ENCODE measurements at regions not wholly inside any gene's neighbourhood (a gene's known extent, or its start where the extent isn't known, plus 50 kb on each side); places are given as distances from the start of the nearest gene placed in this dataset.
A peak's percentile ranks its signal among the peaks of the same experiment; 100 is the strongest.

- H3K27me3 ChIP-seq (ENCODE audit: insufficient read depth, low read depth, severe bottlenecking) = no peaks in the 10 kb centered on the region
- no peak for DNase-seq
- no peak for TF ChIP-seq CTCF (IDR thresholded peaks at IDR 0.05; ENCODE audit: low read depth, low read length)
- H3K4me3 ChIP-seq (ENCODE audit: low read depth, low read length) = no peak overlapping the region
- H3K36me3 ChIP-seq = no peaks in the 10 kb centered on the region
- no peaks in the 10 kb centered on the region for H3K9me3 ChIP-seq (ENCODE audit: severe bottlenecking)
- no peak overlapping the region for H3K27ac ChIP-seq
Observed at GRCh38 chr15:61654918-61655317, 405.3 kb downstream of the VPS13C start.

DNA sequence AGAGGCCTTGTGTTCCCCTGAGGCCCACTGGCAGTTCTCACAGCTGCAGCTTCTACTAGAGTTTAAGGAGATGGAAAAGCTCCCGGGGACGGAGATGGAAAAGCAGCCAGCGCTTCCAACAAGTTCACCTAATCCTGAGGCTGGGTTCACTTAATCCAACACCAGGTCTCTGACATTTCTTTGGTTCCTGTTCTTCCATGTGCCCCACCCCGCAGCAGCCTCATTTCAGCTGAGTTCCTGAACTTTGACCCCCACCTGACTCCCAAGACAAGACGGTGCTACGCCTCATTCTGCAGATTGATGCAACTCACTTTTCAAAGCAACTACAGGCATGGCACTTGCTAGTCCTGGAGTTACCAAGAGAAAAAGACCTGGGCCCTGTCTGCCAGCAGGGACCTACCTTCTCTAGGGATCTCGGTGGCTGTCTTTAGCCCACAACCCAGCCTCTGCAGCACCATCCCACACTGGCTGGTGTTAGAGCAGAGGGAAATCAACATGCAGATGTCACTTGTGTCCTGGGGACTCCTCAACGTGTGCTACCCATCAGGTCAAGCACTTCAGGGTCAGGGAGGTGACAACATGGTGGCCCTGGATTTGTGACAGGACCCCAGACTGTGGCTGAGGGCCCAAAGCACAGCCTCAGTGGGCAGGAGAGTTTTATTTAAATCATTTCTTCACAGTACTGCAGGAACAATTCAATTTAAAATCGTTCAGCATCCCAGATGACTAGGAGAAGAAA is 406.1 kb downstream of the VPS13C start:
- DNase-seq = no peak
- TF ChIP-seq CTCF (IDR thresholded peaks at IDR 0.05; ENCODE audit: low read depth, low read length) = no peak
- H3K4me3 ChIP-seq (ENCODE audit: low read depth, low read length) = no peak overlapping the region
- H3K9me3 ChIP-seq (ENCODE audit: severe bottlenecking) = no peaks in the 10 kb centered on the region
- no peak overlapping the region for H3K27ac ChIP-seq
- no peaks in the 10 kb centered on the region for H3K36me3 ChIP-seq
- no peaks in the 10 kb centered on the region for H3K27me3 ChIP-seq (ENCODE audit: insufficient read depth, low read depth, severe bottlenecking)

DNA sequence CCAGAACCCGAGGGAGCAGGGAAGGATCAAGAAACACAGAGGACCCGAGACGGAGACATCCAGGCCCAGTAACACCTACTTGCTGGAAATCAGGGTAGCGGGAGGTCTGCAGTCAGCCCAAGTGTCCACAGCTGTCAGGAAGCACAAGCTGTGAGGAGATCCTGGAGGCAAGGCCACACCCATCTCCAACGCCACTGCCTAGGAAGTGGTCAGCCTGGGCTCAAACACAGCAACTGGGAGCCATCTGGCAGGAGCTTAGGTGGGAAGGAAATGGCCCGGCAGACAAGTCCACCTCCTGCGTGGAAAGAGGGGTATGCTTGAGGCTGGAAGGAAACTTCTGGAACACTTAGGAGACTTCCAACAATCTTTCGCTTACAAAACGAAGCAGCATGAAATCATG is 407.1 kb downstream of the VPS13C start:
- no peaks in the 10 kb centered on the region for H3K27me3 ChIP-seq (ENCODE audit: insufficient read depth, low read depth, severe bottlenecking)
- TF ChIP-seq CTCF (IDR thresholded peaks at IDR 0.05; ENCODE audit: low read depth, low read length) = no peak
- no peaks in the 10 kb centered on the region for H3K36me3 ChIP-seq
- peak; percentile 84 for DNase-seq
- H3K9me3 ChIP-seq (ENCODE audit: severe bottlenecking) = no peaks in the 10 kb centered on the region
- peak overlapping the region; percentile 30 for H3K27ac ChIP-seq
- no peak overlapping the region for H3K4me3 ChIP-seq (ENCODE audit: low read depth, low read length)

GRCh38 chr15:61651267-61651666 is 409.0 kb downstream of the VPS13C start:
- DNase-seq = no peak
- Histone ChIP-seq H3K36me3 (no peaks in the 10 kb centered on the region), H3K27ac (no peak overlapping the region), H3K9me3 (ENCODE audit: severe bottlenecking) (no peaks in the 10 kb centered on the region), H3K4me3 (ENCODE audit: low read depth, low read length) (no peak overlapping the region), H3K27me3 (ENCODE audit: insufficient read depth, low read depth, severe bottlenecking) (no peaks in the 10 kb centered on the region)
- TF ChIP-seq CTCF (IDR thresholded peaks at IDR 0.05; ENCODE audit: low read depth, low read length) = no peak

DNA sequence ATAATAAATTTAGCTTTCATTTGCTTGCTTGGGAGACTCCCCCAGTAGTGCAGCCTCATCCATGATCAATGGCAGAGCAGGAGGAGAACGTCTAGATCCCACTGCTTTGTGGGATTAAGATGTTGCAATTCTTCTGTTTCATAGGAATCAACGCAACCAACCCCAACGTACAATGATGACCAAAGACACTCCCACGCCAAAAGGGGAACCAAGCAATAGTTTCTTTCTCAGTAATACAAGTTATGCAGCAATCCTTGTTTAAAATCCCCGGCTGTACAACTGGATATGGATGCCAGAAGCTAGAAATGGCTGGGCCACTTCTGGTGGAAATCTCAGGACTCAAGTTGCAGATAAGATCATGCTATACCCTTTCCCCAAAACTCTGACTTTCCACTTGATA is 411.2 kb downstream of the VPS13C start:
- TF ChIP-seq CTCF (IDR thresholded peaks at IDR 0.05; ENCODE audit: low read depth, low read length) = no peak
- Histone ChIP-seq H3K36me3 (no peaks in the 10 kb centered on the region), H3K27me3 (ENCODE audit: insufficient read depth, low read depth, severe bottlenecking) (no peaks in the 10 kb centered on the region), H3K4me3 (ENCODE audit: low read depth, low read length) (no peak overlapping the region), H3K9me3 (ENCODE audit: severe bottlenecking) (no peaks in the 10 kb centered on the region), H3K27ac (no peak overlapping the region)
- DNase-seq = no peak

DNA sequence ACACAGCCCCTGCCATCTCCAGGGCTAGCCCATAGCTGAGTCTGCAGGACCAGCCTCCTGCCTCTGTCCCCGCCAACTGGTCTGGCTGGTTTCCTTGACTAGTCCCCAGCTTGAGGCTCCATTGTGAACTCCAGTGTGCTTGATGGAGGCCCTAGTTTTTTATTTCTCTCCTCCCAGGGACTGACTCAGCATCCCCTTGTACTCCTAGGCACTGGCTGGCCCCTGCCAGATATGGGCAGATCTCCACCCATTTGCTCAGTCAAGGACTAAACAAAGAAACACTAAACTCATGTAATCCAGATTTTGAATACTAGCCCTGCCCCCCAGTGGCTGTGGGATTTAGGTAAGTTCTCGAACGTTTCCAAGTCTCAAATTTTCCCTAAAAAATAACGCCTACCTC is 415.4 kb upstream of the RORA start:
- Histone ChIP-seq H3K36me3 (no peaks in the 10 kb centered on the region), H3K4me3 (ENCODE audit: low read depth, low read length) (no peak overlapping the region), H3K9me3 (ENCODE audit: severe bottlenecking) (no peaks in the 10 kb centered on the region), H3K27ac (no peak overlapping the region), H3K27me3 (ENCODE audit: insufficient read depth, low read depth, severe bottlenecking) (no peaks in the 10 kb centered on the region)
- DNase-seq = peak; percentile 28
- no peak for TF ChIP-seq CTCF (IDR thresholded peaks at IDR 0.05; ENCODE audit: low read depth, low read length)

Measured in WERI-Rb-1 (cell line).